ENCODE measurements at regions not wholly inside any gene's neighbourhood (a gene's known extent, or its start where the extent isn't known, plus 50 kb on each side); places are given as distances from the start of the nearest gene placed in this dataset.

- no peak for TF ChIP-seq CTCF (conservative IDR thresholded peaks at IDR 0.05)
- no peak for TF ChIP-seq EZH2 (IDR thresholded peaks at IDR 0.05; ENCODE audit: low read depth)
Measured at GRCh38 chr7:142384493-142384922, 126.7 kb upstream of the PRSS58 start.

All from PC-9 (cell line).